PC-3 (cell line): ENCODE measurements at regions not wholly inside any gene's neighbourhood (a gene's known extent, or its start where the extent isn't known, plus 50 kb on each side); places are given as distances from the start of the nearest gene placed in this dataset.

Experiments
- ATAC-seq: fragments of 200-7000 bp; cut with Tn5 transposase; 2 replicates; pipeline ENCODE4 v1.9.1; 2020; ENCODE audit warnings: mild to moderate bottlenecking, moderate library complexity
- BruUV-seq: library from RNA; stranded (reverse); fragments of 400-500 nt; replicated peaks from 2 replicates; lab custom pipeline; 2021; lab: Mats Ljungman, UMichigan
- CTCF ChIA-PET: fragments of 300-600 bp; sonication (Branson Sonifier 250); formaldehyde crosslinking; loops from one replicate; lab custom pipeline; 2022; ENCODE audit warnings: antibody characterized with exemption; lab: Charles Lee
- POLR2A ChIA-PET: fragments of 300-600 bp; sonication (Branson Sonifier 250); formaldehyde crosslinking; loops from one replicate; lab custom pipeline; 2022; ENCODE audit warnings: antibody characterized with exemption; ENCODE audit not compliant: unreplicated experiment; lab: Charles Lee
- DNase-seq: peaks from one replicate; pipeline ENCODE4 v3.0.0-alpha.2; 2015
- H2AFZ ChIP-seq: fragments of 300-600 bp; sonication (generic); 2 replicates; pipeline ENCODE4 v1.6.0; 2016; ENCODE audit warnings: antibody characterized with exemption, low read length
- H3F3A ChIP-seq: fragments of 300-600 bp; sonication (generic); one replicate; pipeline ENCODE4 v1.6.0; 2017; ENCODE audit warnings: antibody characterized with exemption, low read length, control low read depth, mild to moderate bottlenecking; ENCODE audit not compliant: unreplicated experiment
- H3K27ac ChIP-seq: fragments of 300-600 bp; sonication (generic); 2 replicates; pipeline ENCODE4 v1.5.1; 2016; ENCODE audit warnings: mild to moderate bottlenecking, low read length
- H3K27me3 ChIP-seq: fragments of 300-600 bp; sonication (generic); 2 replicates; pipeline ENCODE4 v1.6.1; 2016; ENCODE audit warnings: low read length, mixed read lengths
- H3K36me3 ChIP-seq: fragments of 300-600 bp; sonication (generic); 2 replicates; pipeline ENCODE4 v1.6.1; 2016; ENCODE audit warnings: low read depth, mixed run types, low read length, mixed read lengths
- H3K4me1 ChIP-seq: fragments of 300-600 bp; sonication (generic); 2 replicates; pipeline ENCODE4 v1.5.1; 2016; ENCODE audit warnings: low read length; ENCODE audit not compliant: insufficient read depth
- H3K4me2 ChIP-seq: fragments of 300-600 bp; sonication (generic); 2 replicates; pipeline ENCODE4 v1.6.0; 2016; ENCODE audit warnings: low read length
- H3K4me3 ChIP-seq: fragments of 300-600 bp; sonication (generic); 2 replicates; pipeline ENCODE4 v1.5.1; 2016; ENCODE audit warnings: mild to moderate bottlenecking, low read length, mixed read lengths
- H3K79me2 ChIP-seq: fragments of 300-600 bp; sonication (generic); 2 replicates; pipeline ENCODE4 v1.6.1; 2017; ENCODE audit warnings: low read length, mixed read lengths
- H3K9ac ChIP-seq: fragments of 300-600 bp; sonication (generic); 2 replicates; pipeline ENCODE4 v1.6.0; 2016; ENCODE audit warnings: mild to moderate bottlenecking, low read length
- H3K9me2 ChIP-seq: fragments of 300-600 bp; sonication (generic); replicated peaks from 2 replicates; pipeline ENCODE4 v1.6.1; 2016; ENCODE audit warnings: mixed run types, low read length, mixed read lengths
- H3K9me3 ChIP-seq: fragments of 300-600 bp; sonication (generic); 2 replicates; pipeline ENCODE4 v1.6.1; 2016; ENCODE audit warnings: low read length, mixed read lengths
- H4K20me1 ChIP-seq: fragments of 300-600 bp; sonication (generic); 2 replicates; pipeline ENCODE4 v1.6.1; 2016; ENCODE audit warnings: low read length, mixed read lengths
- EZH2 ChIP-seq: fragments of 300-600 bp; sonication (generic); IDR thresholded peaks from one replicate; pipeline ENCODE4 v1.6.1; 2017; ENCODE audit warnings: antibody characterized with exemption, mild to moderate bottlenecking, low read length; ENCODE audit not compliant: unreplicated experiment
- EZH2phosphoT487 ChIP-seq: fragments of 300-600 bp; sonication (generic); IDR thresholded peaks from 2 replicates; pipeline ENCODE4 v1.6.1; 2018; ENCODE audit warnings: mild to moderate bottlenecking, antibody characterized with exemption, low read length, borderline replicate concordance
- intact Hi-C: fragments of 100-400 bp; cut with micrococcal nuclease; formaldehyde crosslinking; loops from 2 replicates; pipeline ENCODE4 v1.9.0; 2023
- TF ChIP-seq, protein P1 (sequence below): fragments of 300-600 bp; sonication (generic); conservative IDR thresholded peaks from 2 replicates; pipeline ENCODE4 v1.5.1; 2017; ENCODE audit warnings: antibody characterized with exemption, low read depth, mild to moderate bottlenecking, low read length

GRCh38 chr5:159655757-159656409 is 260.4 kb upstream of the ADRA1B start:
- CTCF ChIA-PET, result no interaction called here
- POLR2A ChIA-PET, result no interaction called here
- Histone ChIP-seq H3F3A (no peaks in the 10 kb centered on the region), H3K27me3 (no peaks in the 10 kb centered on the region), H3K9me3 (no peaks in the 10 kb centered on the region), H3K9ac (no peak overlapping the region), H2AFZ (no peak overlapping the region), H3K79me2 (no peaks in the 10 kb centered on the region), H3K4me2 (no peak overlapping the region), H4K20me1 (no peaks in the 10 kb centered on the region), H3K27ac (no peak overlapping the region), H3K36me3 (no peaks in the 10 kb centered on the region), H3K9me2 (no peaks in the 10 kb centered on the region), H3K4me3 (no peak overlapping the region), H3K4me1 (no peaks in the 10 kb centered on the region)
- no peak for TF ChIP-seq EZH2
- TF ChIP-seq, protein P1, sequence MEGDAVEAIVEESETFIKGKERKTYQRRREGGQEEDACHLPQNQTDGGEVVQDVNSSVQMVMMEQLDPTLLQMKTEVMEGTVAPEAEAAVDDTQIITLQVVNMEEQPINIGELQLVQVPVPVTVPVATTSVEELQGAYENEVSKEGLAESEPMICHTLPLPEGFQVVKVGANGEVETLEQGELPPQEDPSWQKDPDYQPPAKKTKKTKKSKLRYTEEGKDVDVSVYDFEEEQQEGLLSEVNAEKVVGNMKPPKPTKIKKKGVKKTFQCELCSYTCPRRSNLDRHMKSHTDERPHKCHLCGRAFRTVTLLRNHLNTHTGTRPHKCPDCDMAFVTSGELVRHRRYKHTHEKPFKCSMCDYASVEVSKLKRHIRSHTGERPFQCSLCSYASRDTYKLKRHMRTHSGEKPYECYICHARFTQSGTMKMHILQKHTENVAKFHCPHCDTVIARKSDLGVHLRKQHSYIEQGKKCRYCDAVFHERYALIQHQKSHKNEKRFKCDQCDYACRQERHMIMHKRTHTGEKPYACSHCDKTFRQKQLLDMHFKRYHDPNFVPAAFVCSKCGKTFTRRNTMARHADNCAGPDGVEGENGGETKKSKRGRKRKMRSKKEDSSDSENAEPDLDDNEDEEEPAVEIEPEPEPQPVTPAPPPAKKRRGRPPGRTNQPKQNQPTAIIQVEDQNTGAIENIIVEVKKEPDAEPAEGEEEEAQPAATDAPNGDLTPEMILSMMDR, result no peak
- no peak for TF ChIP-seq EZH2phosphoT487
- no TSS peak for BruUV-seq
- ATAC-seq (no peak), DNase-seq (peak; percentile 32)
- intact Hi-C loops, result no loop called here

- no peak for ATAC-seq
- Histone ChIP-seq H4K20me1 (no peaks in the 10 kb centered on the region), H3K9ac (no peak overlapping the region), H3K27me3 (no peaks in the 10 kb centered on the region), H3F3A (no peaks in the 10 kb centered on the region), H3K4me2 (no peak overlapping the region), H3K9me3 (no peaks in the 10 kb centered on the region), H3K36me3 (no peaks in the 10 kb centered on the region), H3K9me2 (no peaks in the 10 kb centered on the region), H2AFZ (no peak overlapping the region), H3K4me1 (no peaks in the 10 kb centered on the region), H3K79me2 (no peaks in the 10 kb centered on the region), H3K27ac (no peak overlapping the region), H3K4me3 (no peak overlapping the region)
- no peak for TF ChIP-seq EZH2phosphoT487
- TF ChIP-seq, protein P1, result no peak
- no peak for DNase-seq
- BruUV-seq, result no TSS peak
- POLR2A ChIA-PET, result no interaction called here
- CTCF ChIA-PET, result no interaction called here
- intact Hi-C loops, result no loop called here
These were observed 259.0 kb upstream of the ADRA1B start for GRCh38 chr5:159657298-159657697.

- no peak overlapping the region for H3K27ac ChIP-seq
- POLR2A ChIA-PET, result no interaction called here
These were observed 258.5 kb upstream of the ADRA1B start for GRCh38 chr5:159657771-159658170.

More at GRCh38 chr5:159657771-159658170, 258.5 kb upstream of the ADRA1B start:
- intact Hi-C loops, result no loop called here
- ATAC-seq (no peak), DNase-seq (no peak)
- Histone ChIP-seq H3K4me1 (no peaks in the 10 kb centered on the region), H4K20me1 (no peaks in the 10 kb centered on the region), H3F3A (no peaks in the 10 kb centered on the region), H3K4me2 (no peak overlapping the region), H2AFZ (no peak overlapping the region), H3K79me2 (no peaks in the 10 kb centered on the region), H3K4me3 (no peak overlapping the region), H3K36me3 (no peaks in the 10 kb centered on the region), H3K9me3 (no peaks in the 10 kb centered on the region), H3K27me3 (no peaks in the 10 kb centered on the region), H3K9me2 (no peaks in the 10 kb centered on the region), H3K9ac (no peak overlapping the region)
- no TSS peak for BruUV-seq
- CTCF ChIA-PET, result no interaction called here
- no peak for TF ChIP-seq EZH2phosphoT487
- TF ChIP-seq EZH2, result no peak
- TF ChIP-seq, protein P1, result no peak
